ENCODE measurements at regions not wholly inside any gene's neighbourhood (a gene's known extent, or its start where the extent isn't known, plus 50 kb on each side); places are given as distances from the start of the nearest gene placed in this dataset.

DNA sequence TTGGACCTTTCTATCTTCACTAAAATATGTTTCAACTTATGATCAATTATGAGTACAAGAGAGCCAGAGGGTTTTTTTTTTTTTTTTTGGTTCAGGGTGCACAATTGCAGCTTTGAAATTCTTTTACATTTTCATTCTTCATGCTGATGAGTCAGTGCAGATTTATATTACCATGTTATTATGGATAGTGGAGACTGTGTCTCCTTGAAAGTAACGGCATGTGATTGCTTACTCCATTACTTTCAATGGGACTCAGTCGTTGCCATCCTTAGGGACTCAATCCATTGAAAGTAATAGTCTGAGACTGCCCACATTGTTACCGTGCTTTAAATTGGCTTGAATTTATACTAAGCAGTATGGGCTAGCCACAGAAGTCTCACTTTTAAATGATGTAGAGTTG lies 286.5 kb upstream of the FANCL start:
- TF ChIP-seq, protein P1, sequence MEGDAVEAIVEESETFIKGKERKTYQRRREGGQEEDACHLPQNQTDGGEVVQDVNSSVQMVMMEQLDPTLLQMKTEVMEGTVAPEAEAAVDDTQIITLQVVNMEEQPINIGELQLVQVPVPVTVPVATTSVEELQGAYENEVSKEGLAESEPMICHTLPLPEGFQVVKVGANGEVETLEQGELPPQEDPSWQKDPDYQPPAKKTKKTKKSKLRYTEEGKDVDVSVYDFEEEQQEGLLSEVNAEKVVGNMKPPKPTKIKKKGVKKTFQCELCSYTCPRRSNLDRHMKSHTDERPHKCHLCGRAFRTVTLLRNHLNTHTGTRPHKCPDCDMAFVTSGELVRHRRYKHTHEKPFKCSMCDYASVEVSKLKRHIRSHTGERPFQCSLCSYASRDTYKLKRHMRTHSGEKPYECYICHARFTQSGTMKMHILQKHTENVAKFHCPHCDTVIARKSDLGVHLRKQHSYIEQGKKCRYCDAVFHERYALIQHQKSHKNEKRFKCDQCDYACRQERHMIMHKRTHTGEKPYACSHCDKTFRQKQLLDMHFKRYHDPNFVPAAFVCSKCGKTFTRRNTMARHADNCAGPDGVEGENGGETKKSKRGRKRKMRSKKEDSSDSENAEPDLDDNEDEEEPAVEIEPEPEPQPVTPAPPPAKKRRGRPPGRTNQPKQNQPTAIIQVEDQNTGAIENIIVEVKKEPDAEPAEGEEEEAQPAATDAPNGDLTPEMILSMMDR (IDR thresholded peaks at IDR 0.05; ENCODE audit: control extremely low read depth in 1 of 3, insufficient read depth in 1 of 3, low read depth in 1 of 3, low read length in 3 of 3), result no peak
- TF ChIP-seq POLR2A (IDR thresholded peaks at IDR 0.05; ENCODE audit: control extremely low read depth in 1 of 2, low read depth in 2 of 2, low read length in 2 of 2) (no peak), SP1 (IDR thresholded peaks at IDR 0.05; ENCODE audit: low read depth, low read length) (no peak), BACH1 (IDR thresholded peaks at IDR 0.05; ENCODE audit: low read length) (no peak), SP2 (IDR thresholded peaks at IDR 0.05; ENCODE audit: low read length) (no peak), EP300 (IDR thresholded peaks at IDR 0.05; ENCODE audit: borderline replicate concordance in 1 of 2, low read depth in 2 of 2, low read length in 2 of 2) (no peak), POLR2AphosphoS5 (IDR thresholded peaks at IDR 0.05; ENCODE audit: low read depth, low read length) (no peak), MAFK (IDR thresholded peaks at IDR 0.05; ENCODE audit: low read depth, low read length) (no peak), ZNF274 (IDR thresholded peaks at IDR 0.05; ENCODE audit: borderline replicate concordance, extremely low read depth, low read length) (no peak)
- TF ChIP-seq, protein P2, sequence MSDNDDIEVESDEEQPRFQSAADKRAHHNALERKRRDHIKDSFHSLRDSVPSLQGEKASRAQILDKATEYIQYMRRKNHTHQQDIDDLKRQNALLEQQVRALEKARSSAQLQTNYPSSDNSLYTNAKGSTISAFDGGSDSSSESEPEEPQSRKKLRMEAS (IDR thresholded peaks at IDR 0.05), result no peak
